NCI-H1092 (cell line): ENCODE measurements at regions not wholly inside any gene's neighbourhood (a gene's known extent, or its start where the extent isn't known, plus 50 kb on each side); places are given as distances from the start of the nearest gene placed in this dataset.
"Not testable (repeated sequence)": the region's sequence is repeated elsewhere in the genome, so short reads cannot be mapped to it uniquely, and the experiment has no call there.

Experiments
- DNase-seq: peaks from one replicate; lab custom pipeline; 2025; lab: John Stamatoyannopoulos, UW

DNA sequence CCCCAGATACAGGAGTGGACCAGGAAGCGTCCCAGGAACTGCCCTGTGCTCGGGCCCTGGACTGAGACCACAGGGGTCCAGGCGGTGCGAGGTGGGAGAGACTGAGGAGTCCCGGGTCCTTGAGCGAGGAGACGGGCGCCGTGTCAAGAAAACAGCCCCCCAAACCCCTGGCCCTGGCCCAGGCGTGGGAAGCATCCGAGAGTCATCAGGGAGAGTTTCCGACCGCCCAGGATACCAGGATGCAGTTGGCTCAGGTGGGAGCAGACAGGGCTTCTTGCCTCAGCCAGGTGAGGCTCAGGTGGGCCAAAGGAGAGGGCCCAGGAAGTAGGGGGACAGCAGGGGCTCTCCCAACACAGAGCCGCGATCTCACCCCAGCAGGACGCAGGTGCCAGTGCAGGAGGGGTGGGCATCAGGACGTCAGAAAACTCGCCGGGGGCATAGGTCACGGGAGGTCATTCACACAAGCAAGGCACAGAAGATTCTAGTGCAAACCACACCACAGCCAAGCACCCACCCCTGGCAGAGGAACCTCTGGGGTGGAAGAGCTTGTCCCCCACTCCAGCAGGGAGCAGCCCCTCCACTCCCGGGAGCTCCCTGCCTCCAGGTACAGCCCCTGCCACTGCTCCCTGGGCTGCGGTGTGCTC, 102.5 kb upstream of the EIF5 start:
- no peak for DNase-seq

DNA sequence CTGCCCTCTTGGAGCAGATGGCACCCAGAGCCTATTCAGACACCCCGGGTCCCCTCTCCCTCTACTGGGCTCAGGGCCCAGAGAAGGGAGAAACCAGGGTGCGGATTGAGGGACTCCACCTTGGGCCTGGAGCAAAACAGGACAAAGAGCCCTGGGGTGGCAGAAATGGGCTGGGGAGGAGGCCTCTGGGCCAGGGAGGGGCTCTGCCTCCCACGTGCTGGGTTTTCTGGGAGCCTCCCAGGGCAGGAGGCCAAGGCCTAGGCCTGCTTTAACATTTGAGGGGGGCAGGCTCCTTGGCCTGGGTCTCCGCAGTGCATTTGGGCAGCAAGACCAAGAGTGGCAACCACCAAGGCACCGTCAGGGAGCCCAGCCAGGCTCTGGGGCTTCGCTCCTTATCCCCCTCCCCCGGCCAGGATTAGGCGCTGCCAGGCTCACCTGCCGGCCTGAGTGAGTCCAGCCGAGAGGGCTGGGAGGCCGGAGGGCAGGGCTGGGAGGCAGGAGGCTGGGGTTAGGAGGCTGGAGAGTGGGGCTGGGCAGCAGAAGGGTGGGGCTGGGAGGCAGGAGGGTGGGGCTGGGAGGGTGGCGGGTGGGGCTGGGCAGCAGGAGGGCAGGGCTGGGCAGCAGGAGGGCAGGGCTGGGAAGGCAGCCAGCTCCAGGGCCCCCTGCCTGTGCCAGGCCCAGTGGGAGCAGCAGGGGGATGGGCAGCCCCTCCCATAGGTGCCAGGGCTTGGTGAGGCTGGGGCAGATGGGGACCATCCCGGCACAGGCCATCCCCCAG, 101.8 kb upstream of the EIF5 start:
- DNase-seq, result no peak

DNA sequence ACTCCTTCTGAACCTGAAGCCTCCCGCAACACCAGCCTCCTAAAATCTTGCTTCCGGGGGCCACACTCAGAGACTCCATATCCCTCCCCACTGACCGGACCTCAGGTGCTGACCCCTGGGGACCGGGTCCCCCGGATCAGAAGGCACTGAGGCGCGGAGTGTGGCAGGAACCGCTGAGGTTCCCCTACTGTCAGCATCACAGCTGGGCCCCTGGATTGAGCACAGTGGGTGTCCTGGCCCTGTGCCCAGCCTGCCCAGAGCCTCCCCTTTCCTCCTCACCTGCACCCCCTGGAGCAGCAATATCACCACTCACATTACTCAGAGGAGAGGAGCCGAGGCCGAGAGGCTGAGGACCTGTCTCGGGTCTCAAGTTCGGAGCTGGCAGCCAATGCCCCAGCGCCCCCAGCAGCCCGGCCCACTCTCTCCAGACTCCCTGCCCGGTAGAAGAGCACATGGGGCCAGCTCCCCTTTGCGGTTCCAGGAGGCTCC, 101.2 kb upstream of the EIF5 start:
- peak; percentile 47 for DNase-seq

DNA sequence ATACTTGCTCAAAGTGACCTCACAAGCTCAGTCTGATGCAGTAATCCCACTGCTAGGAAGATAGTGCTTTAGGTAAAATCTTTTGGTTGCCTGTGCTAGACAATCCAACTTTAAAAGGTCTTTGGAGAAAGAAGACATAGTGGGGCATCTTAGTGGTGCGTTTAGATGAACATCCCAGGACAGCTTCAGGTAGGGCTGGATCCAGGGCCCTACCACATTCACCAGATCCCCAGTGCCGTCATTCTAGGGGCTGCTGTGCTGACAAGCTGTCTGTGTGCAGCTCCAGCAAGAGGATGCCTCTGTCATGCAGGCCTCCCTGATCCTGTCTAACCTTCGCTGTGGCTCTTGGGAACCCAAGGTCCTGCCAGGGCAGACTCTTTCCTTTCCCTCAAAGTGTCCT, 100.7 kb upstream of the EIF5 start:
- no peak for DNase-seq

DNA sequence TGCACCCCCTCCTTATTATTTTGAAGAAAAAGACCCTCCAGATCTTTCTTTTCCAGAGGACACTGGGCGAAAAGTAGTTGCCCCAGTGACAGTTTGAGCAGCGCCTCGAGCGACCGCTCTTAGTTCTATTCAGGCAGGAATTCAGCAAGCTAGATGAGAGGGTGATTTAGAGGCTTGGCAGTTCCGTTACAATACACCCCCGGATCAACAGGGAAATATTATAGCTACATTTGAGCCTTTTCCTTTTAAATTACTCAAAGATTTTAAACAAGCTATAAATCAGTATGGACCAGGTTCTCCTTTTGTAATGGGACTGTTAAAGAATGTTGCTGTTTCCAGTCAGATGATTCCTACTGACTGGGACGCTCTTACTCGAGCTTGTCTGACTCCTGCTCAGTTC, 99.2 kb upstream of the EIF5 start:
- not testable (repeated sequence) for DNase-seq

DNA sequence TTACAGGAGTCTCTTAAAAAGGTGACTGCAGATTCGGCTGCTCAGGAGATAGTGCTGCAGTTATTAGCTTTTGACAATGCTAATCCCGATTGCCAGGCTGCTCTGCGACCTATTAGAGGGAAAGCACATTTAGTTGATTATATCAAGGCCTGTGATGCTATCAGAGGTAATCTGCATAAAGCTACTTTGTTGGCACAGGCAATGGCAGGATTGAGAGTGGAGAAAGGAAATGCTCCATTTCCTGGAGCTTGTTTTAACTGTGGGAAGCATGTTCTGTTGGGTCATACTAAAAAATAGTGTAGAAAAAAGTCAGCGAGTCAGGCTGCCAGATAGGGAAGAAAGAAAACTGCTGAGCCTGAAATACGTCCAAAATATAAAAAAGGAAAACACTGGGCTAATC, 98.5 kb upstream of the EIF5 start:
- DNase-seq, result not testable (repeated sequence)

DNA sequence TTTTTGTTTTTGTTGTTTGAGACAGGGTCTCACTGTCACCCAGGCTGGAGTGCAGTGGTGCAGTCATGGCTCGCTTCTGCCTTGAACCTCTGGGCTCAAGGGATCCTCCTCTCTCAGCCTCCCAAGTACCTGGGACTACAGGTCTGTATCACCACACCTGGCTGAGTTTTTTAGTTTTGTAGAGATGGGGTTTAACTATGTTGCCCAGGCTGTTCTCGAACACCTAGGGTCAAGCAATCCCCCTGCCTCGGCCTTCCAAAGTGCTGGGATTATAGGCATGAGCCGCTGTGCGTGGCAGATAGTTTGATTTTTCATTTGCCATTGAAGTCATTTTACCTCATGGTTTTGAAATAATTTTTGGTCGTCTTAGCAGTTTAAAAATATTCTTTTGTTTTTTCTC, 94.3 kb upstream of the EIF5 start:
- no peak for DNase-seq

DNA sequence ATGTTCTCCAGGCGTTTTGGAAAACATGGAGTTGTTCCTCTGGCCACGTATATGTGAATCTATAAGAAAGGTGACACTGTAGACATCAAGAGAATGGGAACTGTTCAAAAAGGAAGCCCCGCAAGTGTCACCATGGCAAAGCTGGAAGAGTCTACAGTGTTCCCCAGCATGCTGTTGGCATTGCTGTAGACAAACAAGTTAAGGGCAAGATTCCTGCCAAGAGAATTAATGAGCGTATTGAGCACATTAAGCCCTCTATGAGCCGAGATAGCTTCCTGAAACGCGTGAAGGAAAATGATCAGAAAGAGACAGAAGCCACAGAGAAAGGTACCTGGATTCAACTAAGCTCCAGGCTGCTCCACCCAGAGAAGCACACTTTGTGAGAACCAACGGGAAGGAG, 92.5 kb upstream of the EIF5 start:
- no peak for DNase-seq

DNA sequence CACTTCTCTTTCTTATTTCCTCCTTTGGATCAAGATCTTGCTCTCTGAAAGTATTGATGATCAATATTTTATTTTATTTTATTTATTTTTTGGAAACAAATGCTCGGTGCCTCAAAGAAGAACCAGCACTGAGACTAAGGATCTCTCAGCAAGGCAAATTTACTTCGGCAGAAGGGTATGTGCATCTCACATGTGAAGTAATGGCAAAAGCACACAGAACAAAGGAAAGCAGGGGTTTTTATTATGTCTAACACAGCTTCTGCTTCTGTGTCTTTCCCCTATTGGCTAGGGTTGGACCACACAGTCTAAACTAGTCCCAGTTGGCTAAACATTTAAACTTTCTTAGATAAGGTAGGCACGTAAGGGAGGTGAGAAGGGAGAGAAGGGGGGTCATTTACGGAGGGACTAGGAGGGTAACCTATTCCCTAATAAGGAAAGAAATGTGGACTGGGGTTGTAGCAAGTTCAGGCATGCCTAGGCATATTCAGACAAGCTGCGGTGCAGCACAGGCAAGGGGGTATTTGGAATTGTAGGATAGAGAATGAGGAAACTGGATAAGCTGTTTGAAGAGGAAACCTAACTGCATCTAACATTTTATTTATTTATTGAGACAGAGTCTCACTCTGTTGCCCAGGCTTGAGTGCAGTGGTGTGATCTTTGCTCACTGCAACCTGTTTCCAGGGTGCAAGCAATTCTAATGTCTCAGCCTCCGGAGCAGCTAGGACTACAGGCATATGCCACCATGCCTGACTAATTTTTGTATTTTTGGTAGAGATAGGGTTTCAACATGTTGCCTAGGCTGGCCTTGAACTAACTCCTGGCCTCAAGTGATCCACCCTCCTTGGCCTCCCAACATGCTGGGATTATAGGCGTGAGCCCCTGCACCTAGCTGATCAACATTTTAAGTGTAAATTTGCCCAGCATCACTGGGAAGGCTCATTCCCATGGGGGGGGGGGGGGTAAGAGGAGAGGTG, 90.0 kb upstream of the EIF5 start:
- DNase-seq, result no peak

DNA sequence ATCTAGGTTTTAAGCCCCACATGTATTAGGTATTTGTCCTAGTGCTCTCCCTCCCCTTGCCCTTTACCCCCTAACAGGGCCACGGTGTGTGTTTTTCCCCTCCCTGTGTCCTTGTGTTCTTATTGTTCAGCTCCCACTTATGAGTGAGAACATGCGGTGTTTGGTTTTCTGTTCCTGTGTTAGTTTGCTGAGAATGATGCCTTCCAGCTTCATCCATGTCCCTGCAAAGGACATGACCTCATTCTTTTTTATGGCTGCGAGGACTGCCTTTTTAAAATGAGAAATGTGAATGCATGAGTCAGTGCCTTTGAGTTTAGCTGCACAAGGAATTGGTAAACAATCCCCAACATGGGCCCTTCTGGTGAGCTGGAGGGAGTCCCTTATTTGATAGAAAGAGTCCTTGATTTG, 88.4 kb upstream of the EIF5 start:
- DNase-seq, result not testable (repeated sequence)

DNA sequence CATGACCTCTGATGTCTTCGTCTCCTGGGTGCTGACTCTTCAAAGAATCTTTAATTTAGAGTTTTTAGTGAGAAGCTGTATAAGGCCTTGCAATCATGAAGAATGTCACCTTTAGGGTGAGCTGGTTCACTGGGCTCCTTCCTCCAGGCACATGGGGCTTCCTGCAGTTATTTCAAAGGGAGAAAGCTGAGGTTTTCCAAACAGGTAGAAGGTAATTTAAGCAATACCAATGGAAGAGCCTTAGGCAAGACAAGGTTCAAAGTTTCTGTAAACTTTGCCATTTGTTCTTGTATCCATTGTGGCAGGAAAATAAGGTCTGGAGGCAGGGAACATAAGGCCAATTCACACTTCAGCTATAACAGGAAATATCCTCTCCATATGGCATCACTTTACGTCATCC, 88.0 kb upstream of the EIF5 start:
- no peak for DNase-seq

DNA sequence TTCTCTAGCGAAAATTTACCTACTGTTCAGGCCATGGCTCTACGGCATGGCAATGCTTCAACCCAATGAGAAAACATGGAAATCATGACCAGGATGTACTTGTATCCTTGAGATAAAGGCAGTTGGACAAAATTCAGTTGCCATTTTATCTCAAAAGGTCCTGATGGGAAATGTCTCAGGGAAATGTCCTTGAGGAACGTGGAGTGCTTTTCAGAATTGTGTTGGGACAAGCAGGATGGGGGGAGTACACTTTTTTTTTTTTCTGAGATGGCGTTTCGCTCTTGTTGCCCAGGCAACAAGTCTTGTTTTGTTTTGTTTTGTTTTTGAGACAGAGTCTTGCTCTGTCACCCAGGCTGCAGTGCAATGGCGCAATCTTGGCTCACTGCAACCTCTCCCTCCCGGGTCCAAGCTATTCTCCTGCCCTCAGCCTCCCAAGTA, 86.8 kb upstream of the EIF5 start:
- DNase-seq, result no peak

DNA sequence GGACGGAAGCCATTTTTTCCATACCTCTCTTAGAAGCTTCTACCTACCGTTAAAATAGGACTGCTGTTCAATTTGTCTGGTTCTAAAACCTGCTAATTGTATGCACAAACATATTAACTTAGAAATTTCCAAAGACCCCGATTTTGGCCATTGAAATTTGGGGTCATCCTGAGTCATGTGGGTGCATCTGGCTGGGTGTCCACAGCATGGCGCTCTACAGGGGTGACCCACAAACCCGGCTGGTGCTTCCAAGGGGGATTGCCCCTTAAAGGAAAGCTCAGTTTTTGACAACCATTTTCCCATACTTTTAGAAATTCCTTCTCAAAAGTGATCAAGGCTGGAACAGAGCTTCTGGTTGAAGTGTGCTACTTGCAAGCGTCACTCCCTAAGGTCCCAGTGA, 83.9 kb upstream of the EIF5 start:
- no peak for DNase-seq

DNA sequence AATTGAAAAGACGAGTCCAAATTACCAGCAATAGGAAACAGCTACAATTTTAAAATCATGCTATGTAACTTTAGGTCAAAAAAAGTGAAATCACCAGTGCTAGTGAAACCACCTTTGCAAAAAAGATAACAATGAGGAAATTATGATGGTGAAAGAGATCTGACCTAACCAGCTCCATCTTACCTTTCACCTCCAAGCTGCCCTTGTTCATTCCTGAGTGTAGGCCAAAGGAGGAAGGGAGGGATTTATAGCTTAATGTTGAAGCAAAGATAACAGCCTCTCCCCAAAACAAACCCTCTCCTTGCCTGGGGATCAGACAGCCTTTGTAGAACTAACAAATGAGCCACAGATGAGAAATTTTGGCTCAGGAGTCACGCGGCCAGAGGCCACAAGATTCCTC, 83.2 kb upstream of the EIF5 start:
- no peak for DNase-seq

DNA sequence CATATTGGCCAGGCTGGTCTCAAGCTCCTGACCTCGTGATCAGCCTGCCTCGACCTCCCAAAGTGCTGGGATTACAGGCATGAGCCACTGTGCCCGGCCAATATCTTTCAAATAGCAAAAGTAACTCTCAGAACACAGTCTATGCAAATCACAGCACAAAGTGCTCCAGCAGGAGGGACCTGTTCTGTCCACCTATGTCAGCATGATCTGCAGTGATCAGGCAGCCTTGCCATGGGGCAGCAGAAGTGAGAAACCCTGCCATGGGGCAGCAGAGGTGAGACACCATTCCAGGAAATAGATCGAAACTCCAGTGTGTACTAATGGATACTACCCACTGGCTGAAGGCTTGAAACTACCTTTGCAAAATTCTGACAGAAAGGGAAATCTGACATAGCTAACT, 78.5 kb upstream of the EIF5 start:
- DNase-seq, result no peak

DNA sequence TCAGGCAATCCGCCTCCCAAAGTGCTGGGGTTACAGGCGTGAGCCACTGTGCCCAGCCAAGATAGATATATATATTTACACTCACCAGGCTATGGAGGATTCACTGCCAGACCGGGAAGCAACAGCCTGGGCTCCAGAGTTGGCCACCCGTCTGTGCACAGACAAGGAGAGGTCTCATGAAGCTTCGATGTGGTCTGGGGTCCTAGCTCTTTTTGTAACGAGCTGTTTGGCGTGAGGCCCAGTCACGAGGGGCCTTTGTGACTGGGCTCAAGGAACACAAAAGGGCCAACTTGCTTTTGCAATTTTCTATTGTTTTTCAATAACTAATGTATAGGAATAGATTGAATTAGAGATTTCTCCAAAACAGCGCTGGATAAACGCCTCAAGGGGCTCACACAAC, 77.6 kb upstream of the EIF5 start:
- no peak for DNase-seq

DNA sequence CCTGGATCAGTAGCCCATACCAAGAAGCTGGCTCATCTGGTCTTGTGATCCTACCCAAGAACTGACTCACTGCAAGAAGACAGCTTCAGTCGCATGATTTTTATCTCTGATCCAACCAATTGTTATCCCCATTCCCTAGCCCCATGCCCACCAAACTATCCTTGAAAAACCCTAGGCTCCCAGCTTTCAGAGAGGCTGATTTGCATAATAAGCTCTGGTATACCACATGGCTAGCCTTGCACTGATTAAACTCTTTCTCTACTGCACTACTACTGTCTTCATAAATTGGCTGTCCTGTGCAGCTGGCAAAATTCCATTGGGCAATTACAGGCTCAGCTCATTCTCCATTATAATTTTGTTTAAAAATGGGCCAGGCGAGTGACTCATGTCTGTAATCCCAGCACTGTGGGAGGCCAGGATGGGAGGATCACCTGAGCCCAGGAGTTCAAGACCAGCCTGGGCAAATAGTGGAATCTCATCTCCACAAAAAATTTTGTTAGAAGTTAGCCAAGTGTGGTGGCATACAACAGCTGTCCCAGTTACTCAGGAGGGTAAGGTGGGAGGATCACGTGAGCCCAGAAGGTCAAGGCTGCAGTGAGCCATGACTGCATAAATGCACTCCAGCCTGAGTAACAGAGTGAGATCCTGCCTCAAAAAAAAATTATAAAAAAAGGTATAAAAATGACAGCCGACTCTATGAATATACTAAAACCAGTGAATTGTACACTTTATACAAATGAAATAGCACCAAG, 76.7 kb upstream of the EIF5 start:
- no peak for DNase-seq

DNA sequence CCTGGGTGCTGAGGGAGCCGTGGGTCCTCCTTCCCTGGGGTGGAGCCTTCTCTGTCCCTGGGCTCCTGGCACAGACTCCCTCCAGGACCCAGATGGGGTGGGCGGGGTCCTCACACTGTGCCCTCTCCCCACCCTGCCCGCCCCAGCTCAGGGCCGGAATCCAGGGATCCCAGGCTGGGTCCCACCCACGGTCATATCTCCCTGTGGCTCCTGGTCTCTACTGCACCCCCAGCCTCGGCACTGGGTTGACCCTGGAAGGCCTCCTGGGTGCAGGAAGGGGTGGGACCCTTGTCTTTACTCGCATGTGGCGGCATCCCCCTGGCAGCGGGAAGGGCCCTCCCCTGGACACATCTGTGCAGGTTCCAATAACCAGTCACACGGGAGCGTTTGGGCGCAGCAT, 75.8 kb upstream of the EIF5 start:
- DNase-seq, result no peak

DNA sequence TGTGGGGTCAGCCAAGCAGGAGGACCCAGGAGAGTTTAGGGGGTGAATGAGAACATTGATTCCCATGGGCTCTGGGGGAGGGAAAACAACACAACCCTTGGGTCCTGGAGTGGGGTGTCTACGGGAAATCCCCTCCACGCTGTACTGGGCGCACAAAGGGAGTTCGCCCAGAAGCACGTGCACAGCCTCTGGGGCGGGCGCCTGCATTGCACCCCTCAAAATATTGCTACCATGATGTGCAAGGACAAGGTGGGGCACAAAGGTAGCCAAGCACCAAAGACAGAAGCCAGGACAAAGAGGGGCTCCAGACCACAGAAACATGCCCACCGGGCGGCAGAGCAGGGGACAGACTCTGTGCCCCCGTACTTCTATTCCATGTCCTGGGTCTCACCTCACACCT, 74.9 kb upstream of the EIF5 start:
- DNase-seq, result no peak

DNA sequence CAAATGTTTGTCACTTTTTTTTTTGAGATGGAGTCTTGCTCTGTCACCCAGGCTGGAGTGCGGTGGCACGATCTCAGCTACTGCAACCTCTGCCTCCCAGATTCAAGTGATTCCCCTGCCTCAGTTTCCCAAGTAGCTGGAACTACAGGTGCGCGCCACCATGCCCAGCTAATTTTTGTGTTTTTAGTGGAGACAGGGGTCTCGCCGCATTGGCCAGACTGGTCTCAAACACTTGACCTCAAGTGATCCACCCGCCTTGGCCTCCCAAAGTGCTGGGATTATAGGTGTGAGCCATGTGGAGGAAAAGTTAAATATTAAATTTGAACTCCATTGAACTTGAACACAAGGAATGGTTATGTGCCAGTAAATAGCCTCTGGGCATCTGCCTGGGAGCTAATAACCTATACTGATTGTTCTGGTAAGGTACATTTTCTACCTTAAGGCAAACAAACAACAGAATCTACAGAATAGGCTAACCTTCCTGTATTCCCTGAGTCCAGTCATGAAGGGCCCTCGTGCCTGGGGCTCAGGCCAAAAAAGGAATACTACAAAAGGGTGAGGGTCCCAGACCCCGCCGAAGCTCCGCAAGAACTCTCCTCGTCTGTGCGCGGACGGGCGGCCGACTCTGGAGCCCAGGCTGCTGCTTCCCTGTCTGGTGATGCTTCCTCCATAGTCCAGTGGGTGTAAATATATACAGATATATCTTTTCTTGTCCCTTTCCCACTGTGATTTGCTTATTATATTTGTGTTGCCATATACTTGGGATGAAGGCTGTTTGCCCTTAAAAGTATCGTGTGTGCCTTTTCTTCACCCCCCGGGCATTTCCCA, 74.0 kb upstream of the EIF5 start:
- no peak for DNase-seq

DNA sequence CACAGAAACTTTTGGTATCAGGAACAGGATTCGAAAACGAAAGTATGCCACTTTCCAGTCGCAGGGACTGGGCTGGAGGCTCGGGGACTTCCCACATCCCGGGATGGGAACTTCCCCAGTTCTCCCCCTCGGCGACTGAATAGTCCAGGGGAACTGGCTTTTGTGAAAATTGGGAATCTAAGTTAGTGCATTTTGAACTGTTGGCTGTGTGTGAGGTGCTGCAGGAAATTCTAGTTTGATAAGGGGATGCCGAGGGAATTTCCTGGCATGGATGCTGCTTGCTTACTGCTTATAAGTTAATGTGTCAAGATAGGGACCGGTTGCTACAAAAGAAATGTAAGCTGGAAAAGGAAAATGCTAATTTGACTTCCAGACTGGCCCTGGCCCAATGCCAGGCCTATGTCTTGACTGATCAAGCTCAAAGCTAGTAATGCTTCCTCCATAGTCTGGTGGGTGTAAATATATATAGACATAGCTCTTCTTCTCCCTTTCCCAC, 73.4 kb upstream of the EIF5 start:
- DNase-seq, result peak; percentile 21
